HEK293 (cell line): ENCODE measurements at regions not wholly inside any gene's neighbourhood (a gene's known extent, or its start where the extent isn't known, plus 50 kb on each side); places are given as distances from the start of the nearest gene placed in this dataset.

Experiments used
- IKZF3 ChIP-seq: fragments of 450-650 bp; IDR thresholded peaks from 2 replicates; pipeline ENCODE4 v1.5.0; 2018; ENCODE audit warnings: missing biosample characterization, mild to moderate bottlenecking, missing genetic modification characterization, moderate library complexity
- KLF10 ChIP-seq: fragments of 450-650 bp; IDR thresholded peaks from 2 replicates; pipeline ENCODE4 v1.5.1; 2018; ENCODE audit warnings: missing biosample characterization, mild to moderate bottlenecking, missing genetic modification characterization
- KLF8 ChIP-seq: fragments of 450-650 bp; formaldehyde crosslinking; IDR thresholded peaks from 2 replicates; pipeline ENCODE4 v1.5.1; 2016; ENCODE audit warnings: missing biosample characterization, missing genetic modification characterization
- PRDM1 ChIP-seq: fragments of 450-650 bp; formaldehyde crosslinking; IDR thresholded peaks from 2 replicates; pipeline ENCODE4; 2016; ENCODE audit warnings: missing biosample characterization, missing genetic modification characterization
- SP3 ChIP-seq: fragments of 450-650 bp; formaldehyde crosslinking; IDR thresholded peaks from 2 replicates; pipeline ENCODE4 v1.5.1; 2016; ENCODE audit warnings: missing biosample characterization, missing genetic modification characterization
- TCF7L2 ChIP-seq: IDR thresholded peaks from 2 replicates; pipeline ENCODE4 v1.6.1; 2011; ENCODE audit warnings: low read depth, mild to moderate bottlenecking, inconsistent platforms, low read length, moderate library complexity, borderline replicate concordance
- ZNF274 ChIP-seq, 2 experiments: fragments of 200-500 bp in 1 of 2; fragments of 450-650 bp in 1 of 2; sonication (Bioruptor generic) in 1 of 2; formaldehyde crosslinking in 1 of 2; IDR thresholded peaks; 2 replicates each; pipeline versions ENCODE4 v1.5.1 to v1.6.1; 2014 to 2016; ENCODE audit warnings: borderline replicate concordance in 1 of 2, inconsistent platforms in 1 of 2, low read length in 1 of 2, missing biosample characterization in 1 of 2, missing genetic modification characterization in 1 of 2
- ZNF324 ChIP-seq: fragments of 450-650 bp; formaldehyde crosslinking; IDR thresholded peaks from 2 replicates; pipeline ENCODE4 v1.5.1; 2016; ENCODE audit warnings: missing biosample characterization, missing genetic modification characterization
- ZNF37A ChIP-seq: fragments of 450-650 bp; IDR thresholded peaks from 2 replicates; pipeline ENCODE4 v1.5.1; 2018; ENCODE audit warnings: missing biosample characterization, missing genetic modification characterization
- TF ChIP-seq, protein P1 (sequence below): fragments of 450-650 bp; formaldehyde crosslinking; IDR thresholded peaks from 2 replicates; pipeline ENCODE4 v1.5.1; 2016; ENCODE audit warnings: missing biosample characterization, missing genetic modification characterization

DNA sequence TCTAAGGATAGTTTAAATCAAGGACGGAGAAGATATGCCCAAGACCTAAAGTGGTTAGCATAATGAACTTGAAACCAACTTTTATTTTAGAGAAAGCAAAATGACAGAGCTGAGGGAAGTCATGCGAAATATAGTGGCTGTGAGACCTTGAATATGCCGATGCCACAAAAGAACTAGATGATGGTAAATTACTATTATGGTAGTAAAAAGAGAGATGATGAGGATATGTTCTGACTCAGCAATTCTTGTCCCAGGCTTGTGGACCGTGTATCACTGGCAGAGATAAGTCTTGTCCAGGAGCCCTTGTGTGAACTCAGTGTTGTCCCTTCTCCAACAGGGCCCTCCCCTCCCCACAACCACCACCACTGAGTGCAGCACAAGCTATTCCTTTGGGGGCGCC lies 1605.6 kb upstream of the TENM3 start:
- TF ChIP-seq, protein P1, sequence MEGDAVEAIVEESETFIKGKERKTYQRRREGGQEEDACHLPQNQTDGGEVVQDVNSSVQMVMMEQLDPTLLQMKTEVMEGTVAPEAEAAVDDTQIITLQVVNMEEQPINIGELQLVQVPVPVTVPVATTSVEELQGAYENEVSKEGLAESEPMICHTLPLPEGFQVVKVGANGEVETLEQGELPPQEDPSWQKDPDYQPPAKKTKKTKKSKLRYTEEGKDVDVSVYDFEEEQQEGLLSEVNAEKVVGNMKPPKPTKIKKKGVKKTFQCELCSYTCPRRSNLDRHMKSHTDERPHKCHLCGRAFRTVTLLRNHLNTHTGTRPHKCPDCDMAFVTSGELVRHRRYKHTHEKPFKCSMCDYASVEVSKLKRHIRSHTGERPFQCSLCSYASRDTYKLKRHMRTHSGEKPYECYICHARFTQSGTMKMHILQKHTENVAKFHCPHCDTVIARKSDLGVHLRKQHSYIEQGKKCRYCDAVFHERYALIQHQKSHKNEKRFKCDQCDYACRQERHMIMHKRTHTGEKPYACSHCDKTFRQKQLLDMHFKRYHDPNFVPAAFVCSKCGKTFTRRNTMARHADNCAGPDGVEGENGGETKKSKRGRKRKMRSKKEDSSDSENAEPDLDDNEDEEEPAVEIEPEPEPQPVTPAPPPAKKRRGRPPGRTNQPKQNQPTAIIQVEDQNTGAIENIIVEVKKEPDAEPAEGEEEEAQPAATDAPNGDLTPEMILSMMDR (tag by site-specific recombination), result no peak
- no peak for TF ChIP-seq ZNF274 (IDR thresholded peaks at IDR 0.05; ENCODE audit: low read length)
- TF ChIP-seq ZNF274 (tag by site-specific recombination; IDR thresholded peaks at IDR 0.05; ENCODE audit: borderline replicate concordance), result no peak
- TF ChIP-seq IKZF3 (tag by site-specific recombination), result no peak
- no peak for TF ChIP-seq SP3
- TF ChIP-seq TCF7L2, result no peak
- no peak for TF ChIP-seq ZNF37A (tag by site-specific recombination)
- no peak for TF ChIP-seq ZNF324 (tag by site-specific recombination)
- no peak for TF ChIP-seq KLF10 (tag by site-specific recombination)
- no peak for TF ChIP-seq KLF8 (tag by site-specific recombination)
- TF ChIP-seq PRDM1 (tag by site-specific recombination), result no peak
